HG03520 (cell line): ENCODE measurements at regions not wholly inside any gene's neighbourhood (a gene's known extent, or its start where the extent isn't known, plus 50 kb on each side); places are given as distances from the start of the nearest gene placed in this dataset.
"Not testable (repeated sequence)": the region's sequence is repeated elsewhere in the genome, so short reads cannot be mapped to it uniquely, and the experiment has no call there.

Experiments
- ATAC-seq: cut with Tn5 transposase; IDR thresholded peaks from one replicate; pipeline ENCODE4 v1.9.1; 2021; ENCODE audit warnings: mild to moderate bottlenecking, moderate library complexity; ENCODE audit not compliant: unreplicated experiment

DNA sequence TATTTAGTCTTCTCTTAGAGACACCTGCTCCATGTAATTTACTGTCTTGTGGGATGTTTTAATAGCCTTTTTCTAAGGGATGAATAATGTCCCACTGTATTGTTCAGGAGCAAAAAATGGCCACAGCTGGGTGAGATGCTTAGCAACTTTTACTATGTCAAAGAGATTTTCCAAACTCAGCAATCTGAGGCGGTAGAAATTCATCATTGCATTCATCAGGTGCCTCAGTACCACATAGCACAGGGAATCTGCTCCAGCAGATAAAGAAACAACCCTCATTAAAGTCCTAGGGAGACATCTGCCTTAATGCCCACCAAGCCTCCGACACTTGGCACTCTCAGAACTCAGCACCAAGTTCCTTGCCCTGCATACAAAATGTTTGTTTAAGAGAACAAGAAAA lies 266.9 kb downstream of the SIPA1L2 start:
- no peak for ATAC-seq

DNA sequence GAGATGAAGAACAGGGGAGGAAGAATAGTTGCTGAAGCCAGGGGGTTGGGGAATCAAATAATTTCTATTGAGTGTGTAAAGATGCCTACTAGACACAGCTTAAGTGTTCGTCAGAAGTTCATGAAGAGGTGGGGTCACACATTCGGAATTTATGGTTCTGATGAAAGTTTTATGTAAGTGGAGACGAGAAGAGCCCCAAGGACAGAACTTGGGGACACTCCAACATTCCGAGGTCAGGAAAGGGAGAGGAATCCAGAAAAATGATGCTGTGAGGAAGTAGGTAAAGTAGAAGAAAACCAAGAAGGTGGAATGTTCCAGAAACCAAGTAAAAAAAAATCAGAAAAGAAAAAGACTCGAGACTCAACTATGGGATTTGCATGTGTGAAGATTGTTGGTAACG lies 272.5 kb downstream of the SIPA1L2 start:
- ATAC-seq = no peak

DNA sequence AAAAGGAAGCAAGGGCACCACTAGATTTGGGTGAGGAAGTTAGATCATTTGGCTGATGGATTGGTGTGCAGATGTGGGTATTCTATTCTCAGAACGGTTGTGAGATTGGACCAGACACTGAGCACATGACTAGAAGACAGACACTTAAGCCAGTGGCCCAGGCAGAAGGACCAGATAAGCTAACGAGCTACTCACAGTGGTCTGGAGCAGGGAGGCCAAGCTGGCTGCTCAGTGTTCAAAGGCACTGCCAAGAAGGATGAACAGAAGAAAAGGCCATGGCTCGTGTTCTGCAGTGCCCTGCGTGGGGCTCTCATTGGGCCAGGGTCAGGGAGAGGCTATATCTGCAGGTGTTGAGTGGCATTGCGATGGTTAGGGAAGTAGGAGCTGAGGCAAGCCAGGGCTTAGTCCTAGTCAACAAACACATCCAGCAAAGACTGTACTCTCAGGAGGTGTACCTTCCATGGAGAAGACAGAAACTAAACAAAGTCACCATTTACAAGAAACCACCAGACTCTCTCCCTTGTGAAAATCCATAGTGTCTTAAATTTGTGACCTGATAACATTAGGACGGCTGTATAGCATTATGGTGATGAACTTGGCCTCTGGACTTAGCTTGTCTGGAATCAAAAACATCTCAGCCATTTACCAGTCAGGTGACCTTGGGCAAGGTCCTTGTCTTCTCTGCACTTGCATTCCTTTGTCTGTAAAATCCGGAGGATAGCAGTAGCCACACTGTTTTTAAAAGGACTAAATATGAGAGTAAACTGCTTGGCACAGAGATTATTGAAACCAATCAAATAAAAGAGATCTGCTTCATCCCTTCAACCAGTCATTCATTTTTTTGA lies 274.5 kb downstream of the SIPA1L2 start:
- no peak for ATAC-seq

DNA sequence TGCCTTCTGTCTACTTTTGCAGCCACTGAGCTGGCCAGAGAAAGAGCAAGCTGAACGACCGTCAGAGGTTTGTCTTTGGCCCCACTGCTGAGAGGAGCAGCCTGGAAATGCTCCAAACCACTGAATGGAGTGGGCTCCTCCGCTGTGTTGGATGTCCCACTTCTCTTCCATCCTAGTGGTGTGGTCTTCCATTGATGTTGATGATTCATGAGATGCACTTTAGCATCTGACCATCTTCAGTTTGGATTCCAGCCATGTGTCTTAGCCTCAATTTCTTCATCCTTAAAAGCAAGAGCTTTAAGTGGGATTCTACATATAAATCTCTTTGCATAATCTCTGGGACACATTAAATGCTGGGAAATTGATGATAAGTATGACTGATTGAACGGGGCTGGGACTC lies 276.9 kb downstream of the SIPA1L2 start:
- ATAC-seq = no peak

DNA sequence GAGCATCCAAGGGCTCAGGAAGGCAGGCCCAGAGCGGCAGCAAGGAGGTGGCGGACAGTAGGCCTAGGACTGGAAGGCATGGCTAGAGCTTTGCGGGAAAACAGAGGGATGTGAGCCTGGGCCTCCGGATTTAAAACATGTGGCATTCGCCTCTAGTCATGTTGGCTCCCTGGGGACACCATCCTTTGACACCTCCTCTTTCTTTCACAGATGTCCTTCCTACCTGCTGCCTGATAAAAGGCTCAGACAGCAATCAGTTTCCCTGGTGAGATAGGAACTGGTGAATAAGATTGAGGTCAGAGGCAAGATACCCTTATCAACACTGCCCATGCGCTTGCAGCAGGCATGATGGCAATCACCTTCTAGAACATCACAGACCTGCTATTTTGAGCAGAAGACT lies 277.6 kb downstream of the SIPA1L2 start:
- no peak for ATAC-seq

DNA sequence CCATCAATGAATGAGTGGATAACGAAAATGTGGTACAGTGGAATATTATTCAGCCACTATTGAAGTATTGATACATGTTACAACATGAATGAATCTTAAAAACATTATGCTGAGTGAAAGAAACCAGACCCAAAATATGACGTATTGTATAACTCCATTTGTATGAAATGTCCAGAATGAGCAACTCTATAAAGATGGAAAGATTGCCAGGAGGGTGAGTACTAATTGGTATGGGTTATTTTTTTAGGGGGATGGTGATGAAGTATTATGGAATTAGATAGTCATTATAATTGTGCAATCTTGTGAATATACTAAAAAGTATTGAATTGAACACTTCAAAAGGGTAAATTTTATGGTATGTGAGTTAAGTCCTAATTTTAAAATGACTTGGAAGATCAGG lies 278.6 kb downstream of the SIPA1L2 start:
- no peak for ATAC-seq

DNA sequence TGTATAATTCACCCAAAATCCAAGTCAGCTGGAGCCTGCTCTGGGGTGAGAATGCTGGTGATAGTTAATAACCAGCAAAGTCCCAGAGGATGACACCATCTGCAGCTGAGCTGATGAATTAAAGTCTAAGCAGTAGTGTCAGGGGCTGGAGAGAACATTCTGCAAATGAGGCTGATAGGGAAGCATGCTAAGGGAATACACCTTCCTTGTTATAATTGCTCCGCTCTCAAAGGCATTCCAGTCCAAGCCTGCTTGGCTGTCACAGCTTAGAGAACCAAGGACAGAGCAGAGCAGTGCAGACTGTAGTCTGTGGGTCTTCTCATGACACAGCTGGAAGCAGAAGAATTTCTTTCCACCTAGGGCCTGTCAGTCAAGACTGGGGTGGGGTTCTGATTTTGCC lies 283.1 kb downstream of the SIPA1L2 start:
- no peak for ATAC-seq

DNA sequence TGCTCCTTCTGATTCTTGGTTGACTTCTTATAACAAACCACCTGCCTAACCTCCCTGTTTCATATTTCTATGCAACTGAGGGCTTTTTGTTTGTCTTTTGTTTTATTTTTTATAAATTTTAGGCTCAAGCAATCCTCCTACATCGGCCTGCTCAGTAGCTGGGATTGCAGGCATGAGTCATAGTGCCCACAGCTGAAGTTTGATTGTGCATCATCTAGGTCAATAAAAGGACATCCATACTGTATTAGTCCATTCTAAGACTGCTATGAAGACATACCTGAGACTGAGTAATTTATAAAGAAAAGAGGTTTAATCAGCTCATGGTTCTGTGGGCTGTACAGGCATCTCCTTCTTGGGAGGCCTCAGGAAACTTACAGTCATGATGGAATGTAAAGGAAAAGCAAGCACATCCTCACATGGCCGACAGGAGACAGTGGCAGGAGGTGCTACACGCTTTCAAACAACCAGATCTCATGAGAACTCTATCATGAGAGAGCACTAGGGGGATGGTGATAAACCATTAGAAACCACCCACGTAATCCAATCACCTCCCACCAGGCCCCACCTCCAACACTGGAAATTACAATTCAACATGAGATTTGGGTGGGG lies 285.0 kb downstream of the SIPA1L2 start:
- ATAC-seq = no peak

DNA sequence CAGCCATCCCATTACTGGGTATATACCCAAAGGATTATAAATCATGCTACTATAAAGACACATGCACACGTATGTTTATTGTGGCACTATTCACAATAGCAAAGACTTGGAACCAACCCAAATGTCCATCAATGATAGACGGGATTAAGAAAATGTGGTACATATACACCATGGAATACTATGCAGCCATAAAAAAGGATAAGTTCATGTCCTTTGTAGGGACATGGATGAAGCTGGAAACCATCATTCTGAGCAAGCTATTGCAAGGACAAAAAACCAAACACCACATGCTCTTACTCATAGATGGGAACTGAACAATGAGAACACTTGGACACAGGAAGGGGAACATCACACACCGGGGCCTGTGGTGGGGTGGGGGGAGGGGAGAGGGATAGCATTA lies 285.7 kb downstream of the SIPA1L2 start:
- not testable (repeated sequence) for ATAC-seq

DNA sequence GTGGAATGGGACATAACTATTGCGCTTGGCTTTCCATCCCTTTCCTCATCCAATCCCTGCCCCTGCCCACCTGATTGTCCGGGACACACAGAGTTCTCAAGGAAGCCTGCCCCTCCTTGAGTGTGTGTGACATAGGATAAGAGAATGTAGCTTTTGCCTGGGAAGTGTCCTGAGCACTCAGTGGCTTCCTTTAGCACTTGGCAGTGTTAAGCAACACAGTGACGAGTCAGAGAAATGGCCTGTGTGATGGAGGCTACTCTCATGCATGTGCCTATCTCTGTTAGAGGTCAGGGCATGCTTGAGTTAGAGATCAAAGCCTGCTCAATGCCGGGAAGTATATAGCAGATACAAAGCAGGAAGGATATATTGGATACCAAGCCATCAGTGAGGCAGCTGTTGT lies 289.5 kb downstream of the SIPA1L2 start:
- ATAC-seq = no peak

DNA sequence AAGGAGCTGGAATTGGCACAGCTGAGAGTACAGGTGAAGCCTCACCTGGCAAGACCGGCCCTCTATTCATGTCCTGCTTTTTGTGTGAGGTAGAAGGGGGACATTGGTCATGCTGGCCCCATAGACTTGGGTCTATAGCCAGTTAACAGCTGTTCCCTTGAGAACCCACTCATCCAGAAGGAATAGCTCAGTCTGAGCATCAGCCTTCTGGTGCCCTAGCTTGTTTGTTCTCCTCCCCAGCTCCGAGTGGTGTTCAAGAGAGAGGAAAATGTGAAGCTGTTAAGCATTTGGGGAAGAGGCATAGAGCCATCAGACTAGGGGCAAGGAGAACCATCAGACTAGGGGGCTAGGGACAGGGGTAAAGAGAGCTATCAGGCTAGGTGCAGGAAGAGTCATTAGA lies 290.9 kb downstream of the SIPA1L2 start:
- no peak for ATAC-seq

DNA sequence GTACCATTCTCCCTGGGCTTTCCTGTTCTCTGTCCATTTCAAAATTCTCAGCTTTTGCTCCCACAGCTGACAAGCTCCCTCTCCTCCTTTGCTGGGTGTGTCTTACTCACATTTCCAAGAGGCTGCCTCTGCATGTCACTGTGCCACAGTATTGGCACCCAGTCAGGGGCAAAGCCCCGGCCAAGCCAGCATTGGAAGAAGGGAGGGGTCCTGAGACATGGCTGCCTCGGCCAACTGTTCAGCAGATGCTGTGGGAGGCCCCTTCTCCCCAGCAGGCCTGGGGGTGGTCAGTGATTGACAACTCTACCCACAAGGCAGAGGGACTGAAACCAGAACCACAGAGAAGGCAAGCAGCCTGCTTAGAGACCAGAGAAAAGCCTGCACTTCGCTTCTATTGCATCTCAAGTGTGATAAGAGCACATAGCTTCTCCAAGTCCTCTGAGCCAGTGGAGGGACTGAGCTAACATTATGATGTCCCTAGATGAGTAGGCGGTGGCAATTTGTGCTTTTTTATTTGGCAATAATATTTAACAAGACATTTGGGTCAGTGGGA lies 294.1 kb downstream of the SIPA1L2 start:
- no peak for ATAC-seq

DNA sequence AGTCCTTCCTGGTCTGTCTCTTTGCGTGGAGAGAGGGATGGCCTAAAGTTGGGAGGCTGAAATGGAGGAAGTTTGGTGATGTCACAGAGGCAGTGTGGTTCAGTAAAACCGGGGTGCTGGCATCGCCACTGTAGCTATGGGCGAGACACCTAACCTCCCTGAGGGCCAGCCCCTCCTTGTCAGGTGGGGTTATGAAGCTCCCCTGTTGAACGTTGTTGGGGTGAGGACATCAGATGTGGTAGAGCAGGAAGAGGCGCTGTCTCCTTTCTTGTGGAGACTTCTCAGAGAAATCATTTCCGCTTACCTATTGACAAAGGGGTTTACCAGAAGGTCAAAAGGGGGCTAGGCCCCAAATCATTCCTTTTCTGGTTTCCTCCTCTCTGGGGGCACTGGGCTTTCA lies 294.7 kb downstream of the SIPA1L2 start:
- ATAC-seq = no peak

DNA sequence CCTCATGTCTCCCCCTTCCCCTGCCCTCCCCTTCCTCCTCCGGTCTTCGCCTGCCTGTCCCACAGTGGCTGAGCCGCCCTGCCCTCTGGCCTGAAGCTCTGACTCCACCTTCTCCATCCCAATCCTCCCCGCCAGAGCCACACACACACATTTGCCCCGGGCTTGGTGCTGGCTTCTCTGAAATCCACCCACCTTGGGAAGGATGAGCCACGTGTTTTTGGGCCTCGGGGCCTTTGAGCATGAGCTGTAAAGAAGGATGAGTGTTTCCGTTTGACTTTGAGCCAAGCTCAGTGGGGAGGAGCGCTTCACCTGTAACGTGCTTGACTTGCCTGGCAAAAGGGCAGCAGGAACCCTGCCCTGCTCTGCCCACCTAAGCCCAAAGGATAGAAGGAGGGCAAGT lies 295.1 kb downstream of the SIPA1L2 start:
- no peak for ATAC-seq

DNA sequence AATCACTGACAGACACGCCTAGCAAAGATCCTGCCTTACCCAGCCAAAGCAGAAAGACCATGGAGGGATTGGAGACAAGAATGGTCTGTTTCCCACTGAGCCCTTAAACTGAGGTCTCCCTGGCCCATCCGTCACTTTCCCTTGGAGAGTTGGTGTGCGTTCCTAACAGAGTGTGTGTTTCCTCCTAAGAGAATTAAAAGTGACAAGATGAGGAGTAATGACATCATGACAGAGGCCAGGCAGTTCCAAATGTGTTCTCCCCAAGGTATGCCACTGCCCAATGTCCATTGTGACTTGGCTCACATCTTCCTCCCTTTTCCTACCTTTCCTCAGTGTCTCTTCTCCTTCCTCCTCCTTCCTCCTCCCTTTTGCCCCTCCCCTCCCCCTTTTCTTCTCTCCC lies 295.7 kb downstream of the SIPA1L2 start:
- no peak for ATAC-seq

DNA sequence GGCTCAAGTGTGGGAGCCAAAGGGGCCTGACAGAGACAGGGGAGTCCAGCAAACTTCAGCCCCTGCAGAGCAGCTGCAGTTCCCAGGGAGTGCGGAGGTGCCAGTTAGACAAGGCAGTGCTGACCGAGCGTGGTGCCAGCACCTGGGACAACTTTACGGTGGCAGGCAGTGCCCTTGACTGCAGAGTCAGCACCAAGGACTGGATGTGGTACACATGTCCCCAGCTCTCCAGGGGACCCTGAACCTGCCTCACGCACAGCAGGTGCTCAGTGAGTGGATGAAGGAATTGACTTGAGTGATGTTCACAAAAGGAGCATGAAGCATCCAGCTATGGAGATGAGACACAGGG lies 296.5 kb downstream of the SIPA1L2 start:
- no peak for ATAC-seq

DNA sequence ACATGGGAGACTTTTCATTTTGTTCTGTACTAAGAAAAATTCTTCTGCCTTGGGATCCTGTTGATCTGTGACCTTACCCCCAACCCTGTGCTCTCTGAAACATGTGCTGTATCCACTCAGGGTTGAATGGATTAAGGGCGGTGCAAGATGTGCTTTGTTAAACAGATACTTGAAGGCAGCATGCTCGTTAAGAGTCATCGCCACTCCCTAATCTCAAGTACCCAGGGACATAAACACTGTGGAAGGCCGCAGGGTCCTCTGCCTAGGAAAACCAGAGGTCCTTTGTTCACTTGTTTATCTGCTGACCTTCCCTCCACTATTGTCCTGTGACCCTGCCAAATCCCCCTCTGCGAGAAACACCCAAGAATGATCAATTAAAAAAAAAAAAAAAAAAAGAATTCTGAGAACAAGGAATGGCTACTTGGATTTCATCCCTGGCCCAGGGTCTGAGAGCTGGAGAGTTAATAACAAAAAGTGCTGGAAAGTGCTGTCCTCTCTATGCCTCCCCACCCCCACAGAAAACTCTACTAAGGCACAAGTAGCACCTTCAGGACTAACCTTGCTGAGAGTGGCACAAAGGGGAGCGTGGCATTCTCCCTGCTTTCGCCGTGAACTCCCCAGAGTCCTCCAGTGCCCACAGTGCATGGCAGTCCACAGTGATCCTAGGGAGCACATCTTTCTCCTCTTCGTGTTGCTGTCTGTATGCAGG lies 297.1 kb downstream of the SIPA1L2 start:
- ATAC-seq = not testable (repeated sequence)

DNA sequence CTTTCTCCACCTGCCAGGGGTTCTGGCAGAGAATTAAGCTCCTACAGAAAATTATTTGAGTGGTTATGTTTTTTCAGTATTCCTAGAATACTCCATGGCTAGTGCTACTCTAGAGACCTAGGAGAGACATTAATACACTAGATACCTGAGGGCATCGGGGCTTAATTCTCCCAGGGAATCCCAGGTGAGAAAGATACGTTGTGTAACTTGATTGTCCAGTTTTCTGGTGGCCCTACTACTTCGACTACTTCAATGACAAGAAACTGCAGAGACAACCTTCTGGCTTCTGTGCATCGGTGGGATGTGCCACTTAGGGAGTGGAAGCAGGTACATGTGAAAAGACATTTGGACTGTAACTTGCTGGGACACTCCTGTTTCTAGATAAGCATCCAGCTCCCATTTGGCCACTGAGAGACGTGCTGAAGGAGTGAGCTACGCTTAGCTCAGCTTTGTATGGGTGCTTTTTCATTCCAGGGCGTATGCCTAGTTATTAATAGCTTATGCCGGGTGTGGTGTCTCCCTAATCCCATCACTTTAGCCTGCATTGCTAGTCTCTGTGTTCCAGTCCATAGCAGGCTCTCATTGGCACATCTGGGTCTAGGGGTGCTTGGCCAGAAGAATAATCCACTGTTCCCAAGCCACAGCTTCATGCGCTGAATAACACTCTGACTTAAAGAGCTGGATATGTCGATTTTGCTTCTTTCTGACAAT lies 300.7 kb downstream of the SIPA1L2 start:
- no peak for ATAC-seq

DNA sequence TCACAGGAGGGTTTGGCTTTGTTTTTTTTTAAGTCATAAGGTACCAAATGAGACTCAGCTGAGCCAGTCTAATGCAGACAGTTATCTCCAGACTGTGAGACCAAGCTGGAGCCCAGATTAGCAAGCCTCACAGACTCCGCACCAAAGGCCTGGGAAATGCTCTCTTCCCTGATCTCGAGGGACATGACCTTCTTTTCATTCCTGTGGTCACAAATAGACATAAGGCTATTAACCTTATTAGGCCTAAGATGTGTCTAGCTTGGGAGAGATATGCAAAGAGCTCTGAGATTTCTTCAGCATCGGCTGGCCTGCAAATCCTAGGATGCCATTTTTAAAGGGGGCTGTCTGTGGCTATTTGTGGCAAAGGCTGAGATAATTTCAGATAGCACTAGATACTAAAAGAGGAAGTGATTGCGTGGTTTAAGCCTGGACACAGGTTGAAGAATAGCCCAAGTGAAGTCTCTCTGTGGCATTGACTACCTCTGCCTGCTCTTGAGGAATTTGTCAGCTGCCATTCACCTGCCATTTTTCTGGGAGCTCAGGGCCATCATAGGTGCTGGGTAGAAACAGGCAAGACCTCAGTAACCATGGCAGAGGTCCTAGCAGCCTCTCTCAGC lies 301.3 kb downstream of the SIPA1L2 start:
- no peak for ATAC-seq

DNA sequence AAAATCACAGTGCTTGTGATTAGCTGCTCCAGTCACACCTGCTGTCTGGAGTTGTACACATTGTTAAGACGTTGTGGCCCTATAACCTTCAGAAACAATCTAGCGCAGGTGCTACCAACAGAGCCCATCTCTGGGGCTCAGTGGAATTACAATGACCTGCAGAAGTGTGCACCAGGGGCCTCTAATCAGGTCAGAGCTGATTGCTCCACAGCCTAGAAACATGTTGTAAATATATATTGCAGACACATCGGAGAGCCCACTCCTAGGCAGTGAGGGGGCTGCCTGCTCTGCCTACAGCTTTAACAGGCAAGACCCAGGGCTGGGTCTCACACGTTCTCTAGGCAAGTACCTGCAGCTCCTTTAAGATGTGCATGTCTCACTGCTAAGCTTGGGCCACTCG lies 302.0 kb downstream of the SIPA1L2 start:
- no peak for ATAC-seq

DNA sequence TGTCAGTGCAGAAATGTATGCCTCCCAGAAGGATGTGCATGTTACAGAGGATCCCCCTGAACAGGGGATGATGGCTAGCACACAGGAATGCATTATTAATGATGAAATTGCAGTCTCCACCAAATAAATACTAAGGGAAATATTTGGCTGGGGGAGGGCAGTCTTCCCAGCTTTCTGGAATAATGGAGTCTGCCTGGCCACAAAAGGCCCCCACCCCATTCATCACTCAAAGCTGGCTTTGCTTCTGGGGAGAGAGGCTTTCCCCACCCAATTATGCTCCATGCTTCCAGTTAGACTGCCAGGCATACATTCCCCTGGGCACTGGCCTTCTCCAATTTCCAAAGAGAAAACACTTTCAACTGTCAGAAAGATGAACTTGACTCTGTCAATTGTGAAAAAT lies 302.7 kb downstream of the SIPA1L2 start:
- no peak for ATAC-seq
